ENCODE measurements at regions not wholly inside any gene's neighbourhood (a gene's known extent, or its start where the extent isn't known, plus 50 kb on each side); places are given as distances from the start of the nearest gene placed in this dataset.

DNA sequence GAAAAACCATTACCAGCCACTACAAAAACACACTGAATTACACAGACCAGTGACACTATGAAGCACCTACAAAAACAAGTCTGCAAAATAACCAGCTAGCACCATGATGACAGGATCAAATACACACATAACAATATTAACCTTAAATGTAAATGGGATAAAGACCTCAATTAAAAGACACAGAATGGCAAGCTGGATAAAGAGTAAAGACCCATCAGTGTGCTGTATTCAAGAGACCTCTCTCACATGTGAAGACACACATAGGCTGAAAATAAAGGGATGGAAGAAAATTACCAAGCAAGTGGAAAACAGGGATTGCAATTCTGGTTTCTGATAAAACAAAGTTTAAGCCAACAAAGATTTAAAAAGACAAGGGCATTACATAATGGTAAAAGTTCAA is 482.7 kb upstream of the MCTP2 start:
- Histone ChIP-seq H2BK5ac (ENCODE audit: low read depth, low read length, poor library complexity, severe bottlenecking) (no peak overlapping the region), H3K56ac (ENCODE audit: extremely low read depth, insufficient read depth, low read length) (no peak overlapping the region), H4K20me1 (ENCODE audit: insufficient read depth, low read length) (no peaks in the 10 kb centered on the region), H3K36me3 (ENCODE audit: control insufficient read depth, insufficient read depth, low read length) (no peaks in the 10 kb centered on the region), H3K27me3 (ENCODE audit: control insufficient read depth, insufficient read depth, low read length) (no peaks in the 10 kb centered on the region), H2AFZ (replicated peaks; ENCODE audit: low read length, poor library complexity) (no peak overlapping the region), H3K18ac (ENCODE audit: low read depth, low read length) (no peak overlapping the region), H3K9me1 (ENCODE audit: insufficient read depth, low read length) (no peaks in the 10 kb centered on the region), H3K23ac (ENCODE audit: low read depth, low read length) (no peak overlapping the region), H2BK20ac (ENCODE audit: low read depth, low read length) (no peak overlapping the region), H3K4ac (ENCODE audit: low read depth, low read length) (no peak overlapping the region), H2BK15ac (ENCODE audit: low read depth, low read length) (no peak overlapping the region), H2BK120ac (ENCODE audit: low read depth, low read length) (no peak overlapping the region), H3K9me3 (ENCODE audit: control insufficient read depth, insufficient read depth, low read length) (peaks cover 6% of the 10 kb centered on the region), H4K5ac (ENCODE audit: low read depth, low read length) (no peak overlapping the region), H3K14ac (replicated peaks; ENCODE audit: low read depth, low read length) (no peak overlapping the region), H4K8ac (ENCODE audit: low read depth in 2 of 2, low read length in 2 of 2) (no peak overlapping the region), H3K4me1 (ENCODE audit: control insufficient read depth, insufficient read depth, low read length) (no peaks in the 10 kb centered on the region), H3K27ac (ENCODE audit: insufficient read depth, low read length) (no peak overlapping the region), H3K79me1 (ENCODE audit: low read depth in 1 of 2, low read length in 2 of 2) (no peaks in the 10 kb centered on the region), H3K4me3 (ENCODE audit: insufficient read depth, low read depth, low read length) (no peak overlapping the region), H3K9ac (ENCODE audit: low read depth, low read length) (no peak overlapping the region), H2AK9ac (replicated peaks; ENCODE audit: low read depth, low read length, poor library complexity) (no peak overlapping the region), H2AK5ac (ENCODE audit: low read depth, low read length) (no peak overlapping the region), H4K91ac (ENCODE audit: insufficient read depth, low read depth, low read length) (no peak overlapping the region), H3K4me2 (ENCODE audit: low read depth, low read length) (no peak overlapping the region)
- DNase-seq (no peak), ATAC-seq (ENCODE audit: low read depth) (no peak)
- in situ Hi-C loops (cut with MboI; ENCODE audit: low sequenced_read_pairs) = no loop called here
- intact Hi-C loops (cut with micrococcal nuclease) = no loop called here
- ChIA-PET CTCF (no interaction called here), POLR2A (ENCODE audit: unreplicated experiment) (no interaction called here)
- BruUV-seq (replicated peaks) = no TSS peak
- dilution Hi-C loops (cut with HindIII; ENCODE audit: low sequenced_read_pairs, unreplicated experiment) = no loop called here
- TF ChIP-seq, protein P1, sequence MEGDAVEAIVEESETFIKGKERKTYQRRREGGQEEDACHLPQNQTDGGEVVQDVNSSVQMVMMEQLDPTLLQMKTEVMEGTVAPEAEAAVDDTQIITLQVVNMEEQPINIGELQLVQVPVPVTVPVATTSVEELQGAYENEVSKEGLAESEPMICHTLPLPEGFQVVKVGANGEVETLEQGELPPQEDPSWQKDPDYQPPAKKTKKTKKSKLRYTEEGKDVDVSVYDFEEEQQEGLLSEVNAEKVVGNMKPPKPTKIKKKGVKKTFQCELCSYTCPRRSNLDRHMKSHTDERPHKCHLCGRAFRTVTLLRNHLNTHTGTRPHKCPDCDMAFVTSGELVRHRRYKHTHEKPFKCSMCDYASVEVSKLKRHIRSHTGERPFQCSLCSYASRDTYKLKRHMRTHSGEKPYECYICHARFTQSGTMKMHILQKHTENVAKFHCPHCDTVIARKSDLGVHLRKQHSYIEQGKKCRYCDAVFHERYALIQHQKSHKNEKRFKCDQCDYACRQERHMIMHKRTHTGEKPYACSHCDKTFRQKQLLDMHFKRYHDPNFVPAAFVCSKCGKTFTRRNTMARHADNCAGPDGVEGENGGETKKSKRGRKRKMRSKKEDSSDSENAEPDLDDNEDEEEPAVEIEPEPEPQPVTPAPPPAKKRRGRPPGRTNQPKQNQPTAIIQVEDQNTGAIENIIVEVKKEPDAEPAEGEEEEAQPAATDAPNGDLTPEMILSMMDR (conservative IDR thresholded peaks at IDR 0.05; ENCODE audit: low read depth, low read length) = no peak
- TF ChIP-seq MXI1 (IDR thresholded peaks at IDR 0.05; ENCODE audit: borderline replicate concordance, low read depth, low read length) = no peak
- TF ChIP-seq BHLHE40 (IDR thresholded peaks at IDR 0.05; ENCODE audit: low read depth, low read length) = no peak
- no peak for TF ChIP-seq RAD21 (IDR thresholded peaks at IDR 0.05; ENCODE audit: low read length)
- TF ChIP-seq CEBPB (IDR thresholded peaks at IDR 0.05; ENCODE audit: low read depth, low read length) = no peak
- TF ChIP-seq RCOR1 (IDR thresholded peaks at IDR 0.05; ENCODE audit: insufficient replicate concordance, low read length) = no peak
- no peak for TF ChIP-seq USF2 (IDR thresholded peaks at IDR 0.05; ENCODE audit: low read depth, low read length)
- no peak for TF ChIP-seq MAZ (IDR thresholded peaks at IDR 0.05; ENCODE audit: borderline replicate concordance, low read depth, low read length)
- no peak for TF ChIP-seq FOS (IDR thresholded peaks at IDR 0.05; ENCODE audit: low read depth, low read length)
- no peak for TF ChIP-seq SMC3 (IDR thresholded peaks at IDR 0.05; ENCODE audit: low read depth, low read length)
- no peak for TF ChIP-seq NFE2L2 (IDR thresholded peaks at IDR 0.05; ENCODE audit: low read depth, low read length)
- TF ChIP-seq ELK1 (IDR thresholded peaks at IDR 0.05; ENCODE audit: borderline replicate concordance, low read depth, low read length) = no peak
- no peak for TF ChIP-seq CHD1 (IDR thresholded peaks at IDR 0.05; ENCODE audit: low read depth, low read length)
- TF ChIP-seq MAFK (IDR thresholded peaks at IDR 0.05; ENCODE audit: low read depth, low read length) = no peak
